Left lobe of liver (tissue), 2 donors: ENCODE measurements at regions not wholly inside any gene's neighbourhood (a gene's known extent, or its start where the extent isn't known, plus 50 kb on each side); places are given as distances from the start of the nearest gene placed in this dataset.
"Not testable (repeated sequence)": the region's sequence is repeated elsewhere in the genome, so short reads cannot be mapped to it uniquely, and the experiment has no call there.

Source experiments
- ATAC-seq: fragments of 200-7000 bp; cut with Tn5 transposase; one replicate; pipeline ENCODE4 v1.9.1; 2020; ENCODE audit warnings: mild to moderate bottlenecking, moderate library complexity
- DNase-seq: peaks from one replicate; pipeline ENCODE4 v3.0.0-alpha.2; 2020; ENCODE audit warnings: low spot score
- donor health status: DM: no; HTN: no; CAD: no; lungs with moderate emphysema.
- donor health status: DM: no; HTN: yes; CAD: no.

DNA sequence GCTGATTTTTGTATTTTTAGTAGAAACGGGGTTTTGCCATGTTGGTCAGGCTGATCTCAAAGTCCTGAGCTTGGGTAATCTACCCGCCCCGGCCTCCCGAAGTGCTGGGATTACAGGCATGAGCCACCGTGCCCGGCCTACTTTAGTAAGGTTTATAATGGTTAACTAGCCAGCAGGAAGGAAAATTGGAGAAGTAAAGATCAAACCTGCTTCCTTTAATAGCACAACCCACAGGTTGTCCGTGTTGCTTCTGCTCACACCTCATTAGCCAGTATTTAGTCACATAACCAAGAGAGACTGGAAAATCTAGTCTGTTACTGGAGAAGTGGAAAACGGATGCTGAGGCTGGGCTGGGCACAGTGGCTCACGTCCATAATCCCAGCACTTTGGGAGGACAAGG lies 51.9 kb upstream of the TBL1XR1 start:
- ATAC-seq (no peak), DNase-seq (peak; percentile 37)

DNA sequence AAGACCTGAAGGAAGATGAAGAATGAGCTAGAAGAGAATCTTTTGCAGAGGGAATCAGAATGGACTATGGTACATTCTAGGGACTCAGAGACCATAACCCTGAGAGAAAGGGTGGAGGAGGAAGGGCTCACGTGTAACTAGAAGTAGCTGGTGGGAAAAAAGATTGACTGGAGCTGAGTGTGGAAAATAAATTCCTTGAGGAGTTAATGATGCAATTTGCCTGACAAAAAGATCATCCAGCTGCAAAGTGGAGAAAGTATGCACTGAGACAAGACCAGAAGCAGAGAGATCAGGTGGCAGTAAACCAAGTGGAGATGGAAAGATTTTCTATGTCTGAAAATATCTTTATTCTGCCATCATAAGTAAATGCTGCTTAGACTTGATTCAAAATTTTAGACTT lies 52.9 kb upstream of the TBL1XR1 start:
- ATAC-seq: no peak
- DNase-seq: no peak

DNA sequence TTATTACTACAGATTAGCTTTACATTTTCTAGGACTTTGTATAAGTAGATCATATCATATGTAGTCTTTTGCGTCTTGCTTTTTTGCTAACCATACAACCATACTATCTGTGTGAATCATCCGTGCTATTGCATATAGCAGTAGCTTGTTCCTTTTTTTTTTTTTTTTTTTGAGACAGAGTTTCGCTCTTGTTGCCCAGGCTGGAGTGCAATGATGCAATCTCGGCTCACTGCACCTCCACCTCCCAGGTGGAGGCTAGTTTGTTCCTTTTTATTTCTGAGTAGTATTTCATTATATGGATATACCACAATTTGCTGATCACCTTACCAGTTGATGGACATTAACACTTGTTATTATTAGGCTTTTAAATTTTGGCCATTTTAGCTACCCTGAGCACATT lies 54.5 kb upstream of the TBL1XR1 start:
- ATAC-seq (no peak), DNase-seq (peak; percentile 24)

DNA sequence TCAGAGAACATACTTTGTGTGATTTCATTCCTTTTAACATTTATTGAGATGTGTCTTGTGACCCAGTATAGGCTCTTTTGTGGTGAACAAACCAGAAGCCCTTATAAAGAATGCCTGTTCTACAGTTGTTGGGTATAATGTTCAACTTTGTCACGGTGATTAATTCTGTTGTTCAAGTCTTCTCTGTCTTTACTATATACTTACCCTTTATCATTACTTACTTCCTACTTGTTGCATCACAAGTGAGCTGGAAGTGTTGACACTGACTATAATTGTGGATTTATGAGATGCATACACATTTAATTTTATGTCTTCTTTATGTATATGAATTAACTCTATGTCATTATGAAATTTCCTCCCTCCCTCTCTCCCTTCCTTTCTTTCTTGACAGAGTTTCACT lies 59.7 kb upstream of the TBL1XR1 start:
- no peak for ATAC-seq
- no peak for DNase-seq

DNA sequence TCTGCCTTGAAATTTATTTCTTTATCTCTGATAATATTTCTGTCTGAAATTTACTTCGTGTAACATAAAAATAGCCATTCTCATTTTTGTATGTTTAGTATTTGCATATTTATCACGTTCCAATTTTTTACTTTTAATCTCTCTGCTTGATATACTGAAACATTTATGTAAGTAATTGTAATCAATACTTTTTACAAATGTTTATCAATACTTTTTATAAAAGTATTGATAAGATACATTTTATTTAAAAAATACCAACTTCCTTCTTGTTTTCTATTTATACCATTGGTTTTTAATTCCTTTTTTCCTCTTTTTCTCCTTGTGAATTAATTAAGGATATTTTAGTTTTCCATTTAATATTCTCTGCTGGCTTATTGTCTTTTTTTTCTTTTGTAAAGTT lies 60.3 kb upstream of the TBL1XR1 start:
- DNase-seq (no peak), ATAC-seq (no peak)

DNA sequence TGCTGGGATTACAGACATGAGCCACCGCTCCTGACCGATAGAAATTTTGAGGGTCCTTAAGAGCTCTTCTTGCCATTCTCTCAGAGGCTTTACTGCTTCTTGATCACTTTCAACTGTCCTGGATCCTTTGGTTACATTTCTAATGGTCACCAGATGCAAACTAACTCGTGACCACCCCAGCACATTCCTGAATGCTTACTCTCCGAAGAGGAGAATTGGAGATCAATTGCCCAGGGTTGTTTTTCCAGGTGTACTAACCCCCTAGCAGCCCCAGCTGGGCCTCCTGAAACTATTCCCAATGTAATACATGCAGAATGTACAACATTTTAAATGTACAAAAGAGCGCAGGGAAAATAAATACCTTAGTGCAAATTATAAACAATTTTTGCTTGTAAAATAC lies 65.1 kb upstream of the TBL1XR1 start:
- DNase-seq: peak; percentile 2

DNA sequence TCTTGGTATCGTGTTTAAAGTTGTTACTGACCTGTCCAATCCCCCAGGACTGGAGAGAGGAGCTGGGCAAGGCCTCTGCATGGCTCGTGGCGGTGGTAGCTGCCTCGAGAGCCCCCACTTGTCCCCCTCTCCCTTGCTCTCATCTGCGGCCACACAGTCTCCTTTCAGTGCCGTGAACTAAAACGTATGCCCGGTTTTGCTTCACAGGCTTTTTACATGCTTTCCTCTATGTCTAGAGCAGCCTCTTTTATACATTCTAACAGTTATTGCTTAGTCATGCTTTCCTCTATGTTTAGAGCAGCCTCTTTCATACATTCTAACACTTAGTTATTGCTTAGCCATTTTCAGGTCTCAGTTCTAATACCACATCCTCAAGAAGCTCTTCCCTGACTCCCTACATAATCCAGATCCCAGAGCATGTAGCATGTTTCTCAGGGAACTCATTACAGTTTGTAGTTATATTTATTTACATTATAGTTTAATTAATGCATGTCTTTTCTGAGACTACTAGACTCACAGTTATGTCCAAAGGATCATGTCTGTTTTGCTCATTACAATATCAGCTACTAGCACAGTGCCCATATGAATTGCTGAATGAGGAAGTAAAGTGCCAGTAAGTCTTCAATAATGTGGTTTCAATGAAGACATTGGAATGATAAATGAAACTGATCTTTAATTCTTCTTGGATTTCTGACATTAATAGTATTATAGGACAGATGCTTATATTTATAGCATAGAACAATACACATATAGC lies 66.5 kb upstream of the TBL1XR1 start:
- DNase-seq (peak; percentile 1), ATAC-seq (no peak)

More for the DNA sequence above, 65.1 kb upstream of the TBL1XR1 start:
- no peak for ATAC-seq

DNA sequence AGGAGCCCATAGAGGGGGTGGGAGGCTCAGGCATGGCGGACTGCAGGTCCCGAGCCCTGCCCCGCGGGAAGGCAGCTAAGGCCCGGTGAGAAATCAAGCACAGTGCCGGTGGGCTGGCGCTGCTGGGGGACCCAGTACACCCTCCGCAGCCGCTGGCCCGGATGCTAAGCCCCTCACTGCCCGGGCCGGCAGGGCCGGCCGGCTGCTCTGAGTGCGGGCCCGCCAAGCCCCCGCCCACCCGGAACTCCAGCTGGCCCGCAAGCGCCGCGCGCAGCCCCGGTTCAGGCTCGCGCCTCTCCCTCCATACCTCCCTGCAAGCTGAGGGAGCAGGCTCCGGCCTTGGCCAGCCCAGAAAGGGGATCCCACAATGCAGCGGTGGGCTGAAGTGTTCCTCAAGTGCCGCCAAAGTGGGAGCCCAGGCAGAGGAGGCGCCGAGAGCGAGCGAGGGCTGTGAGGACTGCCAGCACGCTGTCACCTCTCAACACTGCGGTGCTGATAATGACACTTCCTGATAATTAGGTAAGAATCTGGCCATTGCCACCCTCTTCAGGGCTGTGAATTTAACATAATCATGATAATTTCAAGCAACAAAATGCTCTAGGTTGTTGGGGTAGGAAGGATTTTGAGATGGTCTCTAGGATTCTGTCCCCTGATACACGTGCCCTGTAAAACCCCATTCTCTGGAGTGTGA lies 74.7 kb upstream of the TBL1XR1 start:
- not testable (repeated sequence) for ATAC-seq, DNase-seq

DNA sequence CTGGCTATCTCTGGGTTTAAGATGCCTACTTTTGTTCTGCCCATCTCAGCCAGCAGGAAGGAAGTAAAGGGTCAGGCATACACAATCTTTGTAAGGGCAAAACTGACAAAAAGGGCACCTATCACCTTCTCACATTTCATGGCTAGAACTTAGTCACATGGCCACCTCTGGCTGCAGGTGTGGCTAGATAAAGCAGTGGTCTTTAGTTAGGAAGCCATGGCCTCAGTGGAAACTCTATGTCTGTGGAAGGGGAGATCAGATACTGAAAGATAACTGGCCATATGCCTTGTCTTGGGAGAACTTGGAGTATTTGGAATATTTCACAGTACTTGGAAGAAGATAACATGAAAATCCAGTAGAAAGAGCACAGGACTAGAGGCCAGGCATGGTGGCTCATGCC lies 80.7 kb upstream of the TBL1XR1 start:
- no peak for ATAC-seq
- no peak for DNase-seq

DNA sequence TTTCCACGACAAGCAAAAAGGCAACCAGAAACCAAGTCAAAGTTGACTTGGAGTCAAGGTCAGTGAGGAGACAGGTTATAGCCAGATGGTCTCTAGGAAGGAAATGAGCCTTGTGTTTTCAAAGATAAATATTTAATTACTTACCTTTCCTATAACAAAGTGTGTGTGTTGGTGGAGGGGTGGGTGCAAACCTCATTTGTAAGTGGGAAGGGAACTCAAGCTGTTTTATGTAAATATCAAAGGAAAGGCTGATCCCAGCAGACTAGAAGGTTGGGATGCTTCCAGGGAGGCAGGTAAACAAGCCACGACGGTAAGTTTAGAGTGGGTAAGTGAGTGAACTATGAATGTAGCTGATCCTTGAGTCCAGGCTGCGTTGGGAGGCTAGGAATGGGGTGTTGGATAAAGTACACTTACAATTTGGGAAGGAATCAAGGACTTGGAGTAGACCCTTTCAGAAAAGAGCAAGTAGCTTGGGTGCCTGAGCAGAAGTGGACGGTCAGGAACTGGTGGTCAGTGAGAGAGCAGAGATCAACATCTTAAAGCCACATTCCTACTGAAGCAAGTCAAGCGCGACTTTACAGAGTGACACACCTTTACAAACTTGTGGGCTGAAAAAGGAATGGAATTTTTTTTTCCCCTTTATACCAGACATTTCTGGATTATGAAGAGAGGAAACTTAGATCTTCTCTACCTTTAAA lies 82.0 kb upstream of the TBL1XR1 start:
- no peak for ATAC-seq

DNA sequence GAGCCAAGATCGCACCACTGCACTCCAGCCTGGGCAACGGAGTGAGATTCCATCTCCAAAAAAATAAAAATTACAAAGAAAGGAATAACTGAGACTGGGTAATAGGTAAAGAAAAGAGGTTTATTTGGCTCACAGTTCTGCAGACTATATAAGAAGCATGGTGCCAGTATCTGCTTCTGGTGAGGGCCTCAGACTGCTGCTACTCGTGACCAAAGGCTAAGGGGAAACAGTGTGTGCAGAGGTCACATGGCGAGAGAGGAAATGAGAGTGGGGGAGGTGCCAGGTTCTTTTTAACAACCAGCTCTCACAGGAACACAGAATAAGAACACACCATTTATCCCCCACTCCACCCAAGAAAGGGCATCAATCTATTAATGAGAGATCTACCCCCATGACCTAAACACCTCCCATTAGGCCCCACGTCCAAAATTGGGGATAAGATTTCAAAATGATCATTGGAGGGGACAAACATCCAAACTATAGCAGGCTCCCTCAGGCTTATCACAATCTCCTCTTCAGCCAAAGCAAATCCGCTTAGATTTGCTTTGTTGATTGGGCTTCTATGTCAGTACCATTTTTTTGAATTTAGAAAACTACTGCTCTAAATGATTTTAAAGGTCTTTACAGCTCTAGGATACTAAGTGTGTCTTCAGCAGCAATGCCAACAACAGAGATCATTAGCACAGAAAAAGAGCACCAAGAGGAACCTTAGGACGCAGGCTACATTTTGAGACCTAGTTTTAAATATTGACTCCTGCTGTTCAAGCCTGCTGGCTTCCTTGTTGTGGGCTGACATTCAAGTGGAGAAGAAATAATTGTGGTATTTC lies 84.2 kb upstream of the TBL1XR1 start:
- peak; percentile 13 for ATAC-seq

More for the DNA sequence above, 82.0 kb upstream of the TBL1XR1 start:
- DNase-seq: no peak

DNA sequence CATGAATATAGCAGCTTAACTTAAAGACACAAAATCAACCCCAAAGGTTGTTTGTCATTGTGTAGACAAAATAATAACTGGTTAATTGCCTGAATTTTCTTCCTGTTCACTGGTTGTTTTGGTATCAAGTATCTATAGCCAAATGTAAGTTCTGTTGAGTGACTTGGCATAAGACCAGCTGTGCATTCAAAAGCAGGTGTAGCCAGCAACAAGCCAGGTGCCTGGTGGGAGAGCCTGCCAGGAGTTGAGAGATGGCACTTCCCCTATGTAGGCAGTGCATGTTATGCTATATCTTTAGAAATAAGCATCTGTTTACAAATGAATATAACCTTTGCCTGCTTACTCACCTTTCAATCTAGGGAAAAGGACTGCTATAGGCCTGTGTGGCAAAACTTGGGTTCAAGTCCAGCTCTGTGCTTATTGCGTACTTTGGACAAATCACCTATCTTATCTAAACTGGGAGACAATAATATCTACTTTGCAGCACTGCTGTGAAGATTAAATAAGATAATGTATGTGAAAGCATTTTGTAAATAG lies 84.9 kb upstream of the TBL1XR1 start:
- DNase-seq (no peak), ATAC-seq (no peak)

More for the DNA sequence above, 84.2 kb upstream of the TBL1XR1 start:
- DNase-seq: no peak

DNA sequence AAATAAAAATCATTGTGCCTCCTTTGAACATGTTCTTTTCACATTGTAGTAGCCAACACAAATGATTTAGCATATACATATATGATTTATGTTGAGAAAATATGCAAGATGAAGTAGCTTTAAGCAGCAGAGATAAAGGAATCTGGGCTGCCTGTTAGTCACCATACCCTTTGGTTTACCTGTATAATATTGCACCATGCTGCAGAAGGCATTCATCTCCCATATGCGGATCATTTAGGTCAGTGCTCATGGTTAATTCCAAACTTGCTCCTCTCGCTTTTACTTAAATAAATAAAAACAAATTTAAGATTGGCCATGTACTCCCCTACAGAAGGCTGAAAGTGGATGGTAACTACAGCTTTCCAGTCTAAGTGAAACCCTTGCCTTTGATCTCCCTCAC lies 86.7 kb upstream of the TBL1XR1 start:
- ATAC-seq (no peak), DNase-seq (no peak)

DNA sequence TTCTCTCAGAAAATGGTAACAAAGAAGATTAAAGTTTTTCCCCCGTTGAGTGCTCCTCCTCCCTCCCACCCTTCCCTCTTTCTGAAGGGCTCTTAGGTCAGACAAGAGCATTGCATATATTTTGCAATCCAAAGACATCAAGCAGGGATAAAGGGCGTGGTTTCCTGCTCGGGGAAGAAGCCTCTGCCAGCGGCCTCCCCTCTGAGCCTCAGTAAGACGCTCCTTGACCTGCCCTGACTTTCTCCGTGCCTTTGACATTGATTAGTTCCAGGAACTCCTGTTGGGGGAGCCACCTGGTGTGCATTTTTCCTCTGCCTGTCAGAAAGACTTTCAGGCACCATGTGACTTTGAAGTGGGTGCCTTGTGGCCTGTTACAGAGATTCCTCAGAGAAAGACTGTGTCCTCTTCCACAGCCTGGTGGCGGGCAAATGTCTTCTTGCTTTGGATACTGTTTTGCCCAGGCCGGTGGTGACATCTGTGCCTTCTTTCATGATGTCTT lies 87.2 kb upstream of the TBL1XR1 start:
- ATAC-seq: peak; percentile 15
- DNase-seq: no peak

DNA sequence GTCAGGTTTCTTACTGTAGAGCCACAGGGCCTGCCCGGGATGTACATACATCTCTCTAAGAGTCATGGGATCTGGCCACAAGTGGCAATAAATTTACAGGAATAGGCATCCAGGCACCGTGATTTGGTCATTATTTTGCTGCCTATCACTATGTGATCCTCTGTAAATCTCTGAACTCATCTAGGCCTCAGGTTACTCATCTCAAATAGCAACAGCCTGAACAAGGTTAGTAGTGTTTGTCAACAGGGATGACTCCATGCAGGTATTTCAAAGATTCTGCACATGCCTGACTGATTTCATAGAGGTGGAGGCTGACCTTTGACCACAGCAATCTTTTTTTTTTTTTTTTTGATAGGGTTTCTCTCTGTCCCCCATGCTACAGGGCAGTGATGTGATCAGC lies 88.8 kb upstream of the TBL1XR1 start:
- peak; percentile 61 for ATAC-seq

DNA sequence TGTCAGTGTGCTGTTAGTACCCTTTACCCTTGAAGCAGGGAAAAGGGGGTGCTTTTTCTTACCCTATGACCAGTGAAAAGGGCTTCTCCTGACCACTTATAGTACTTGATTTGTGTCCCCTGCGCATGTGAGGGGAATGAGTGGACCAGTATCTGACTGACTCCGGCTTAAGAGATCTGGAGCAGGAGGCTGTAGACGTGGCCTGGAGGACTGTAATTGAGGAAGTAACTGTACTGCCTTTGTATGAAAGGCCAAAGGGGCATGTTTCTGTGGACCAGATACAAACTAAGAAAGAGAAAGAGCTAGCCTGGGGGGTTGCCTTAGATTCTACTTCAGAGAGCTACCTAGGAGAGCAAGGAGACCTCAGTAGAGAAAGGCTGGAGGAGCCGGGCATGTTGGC lies 89.9 kb upstream of the TBL1XR1 start:
- no peak for ATAC-seq
- no peak for DNase-seq

More for the DNA sequence above, 88.8 kb upstream of the TBL1XR1 start:
- no peak for DNase-seq

DNA sequence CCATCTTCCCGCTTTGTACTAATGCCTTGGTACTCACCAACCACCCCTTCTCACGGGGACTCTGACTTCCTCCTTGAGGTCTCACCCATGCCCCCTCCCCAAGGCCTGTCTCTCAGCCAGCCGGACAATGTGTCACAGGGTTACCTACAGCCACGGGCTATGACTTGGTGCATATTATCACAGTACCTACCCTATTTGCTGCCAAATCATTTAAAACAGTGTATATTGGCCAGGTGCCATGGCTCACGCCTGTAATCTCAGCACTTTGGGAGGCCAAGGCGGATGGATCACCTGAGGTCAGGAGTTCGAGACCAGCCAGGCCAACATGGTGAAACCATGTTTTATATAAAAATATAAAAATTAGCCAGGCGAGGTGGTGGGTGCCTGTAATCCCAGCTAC lies 93.4 kb upstream of the TBL1XR1 start:
- ATAC-seq (no peak), DNase-seq (no peak)

DNA sequence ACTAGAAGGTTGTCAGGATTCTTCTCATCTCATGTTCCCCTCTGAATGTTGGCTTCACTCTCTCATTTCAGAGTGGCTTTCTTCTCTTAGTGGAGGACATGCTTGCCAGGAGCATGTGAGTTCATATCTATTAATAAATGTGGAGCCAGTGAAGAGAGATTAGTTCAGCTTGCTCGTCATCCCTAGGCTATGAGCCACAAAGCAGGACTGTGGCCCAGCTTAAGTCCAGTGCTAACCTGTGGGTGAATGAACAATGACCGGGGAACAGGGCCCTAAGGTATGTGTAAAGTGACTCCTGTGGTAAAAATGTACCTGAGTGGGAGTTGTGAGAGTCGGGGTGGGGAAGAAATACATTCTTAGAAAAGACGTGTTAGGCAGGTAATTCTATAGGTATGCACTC lies 96.9 kb upstream of the TBL1XR1 start:
- DNase-seq (peak; percentile 19), ATAC-seq (no peak)

DNA sequence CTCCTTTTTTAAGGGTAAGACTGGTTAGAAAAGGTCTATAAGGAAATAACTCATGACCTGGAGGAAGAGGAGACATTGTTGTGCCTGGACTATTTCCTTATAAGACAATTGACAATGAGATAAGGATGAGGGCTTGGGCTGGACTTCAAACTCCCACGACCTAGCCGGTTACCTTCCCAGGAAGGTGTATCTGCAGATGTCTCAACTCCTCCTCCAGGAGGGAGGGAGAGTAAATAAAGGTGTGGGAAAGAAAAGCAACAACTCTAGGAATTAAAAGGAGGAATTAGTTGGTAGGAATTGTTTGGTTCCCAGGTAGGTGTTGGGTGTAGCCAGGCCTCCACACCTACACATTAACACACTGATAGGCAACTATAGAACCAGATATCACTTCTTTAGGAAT lies 97.8 kb upstream of the TBL1XR1 start:
- ATAC-seq: no peak
- no peak for DNase-seq

DNA sequence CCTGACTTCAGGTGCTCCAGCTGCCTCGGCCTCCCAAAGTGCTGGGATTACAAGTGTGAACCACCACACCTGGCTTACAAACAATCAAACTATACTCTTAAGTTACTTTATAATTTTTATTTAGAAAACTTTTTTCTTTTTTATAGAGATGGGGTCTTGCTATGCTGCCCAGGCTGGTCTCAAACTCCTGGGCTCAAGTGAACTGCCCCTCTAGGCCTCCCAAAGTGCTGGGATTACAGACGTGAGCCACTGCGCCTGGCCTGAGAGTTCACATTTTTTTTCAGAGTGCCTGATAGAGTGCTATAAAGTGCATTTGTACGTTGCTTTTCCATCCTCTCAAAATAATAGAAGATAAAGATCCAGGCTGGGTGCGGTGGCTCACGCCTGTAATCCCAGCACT lies 102.0 kb upstream of the TBL1XR1 start:
- ATAC-seq: no peak
- DNase-seq: no peak
